Renal cortical epithelial cell (primary cell): ENCODE measurements at regions not wholly inside any gene's neighbourhood (a gene's known extent, or its start where the extent isn't known, plus 50 kb on each side); places are given as distances from the start of the nearest gene placed in this dataset.

Experiments used
- DNase-seq: peaks from one replicate; pipeline ENCODE4 v3.0.0-alpha.2; 2011; ENCODE audit warnings: low read depth

DNA sequence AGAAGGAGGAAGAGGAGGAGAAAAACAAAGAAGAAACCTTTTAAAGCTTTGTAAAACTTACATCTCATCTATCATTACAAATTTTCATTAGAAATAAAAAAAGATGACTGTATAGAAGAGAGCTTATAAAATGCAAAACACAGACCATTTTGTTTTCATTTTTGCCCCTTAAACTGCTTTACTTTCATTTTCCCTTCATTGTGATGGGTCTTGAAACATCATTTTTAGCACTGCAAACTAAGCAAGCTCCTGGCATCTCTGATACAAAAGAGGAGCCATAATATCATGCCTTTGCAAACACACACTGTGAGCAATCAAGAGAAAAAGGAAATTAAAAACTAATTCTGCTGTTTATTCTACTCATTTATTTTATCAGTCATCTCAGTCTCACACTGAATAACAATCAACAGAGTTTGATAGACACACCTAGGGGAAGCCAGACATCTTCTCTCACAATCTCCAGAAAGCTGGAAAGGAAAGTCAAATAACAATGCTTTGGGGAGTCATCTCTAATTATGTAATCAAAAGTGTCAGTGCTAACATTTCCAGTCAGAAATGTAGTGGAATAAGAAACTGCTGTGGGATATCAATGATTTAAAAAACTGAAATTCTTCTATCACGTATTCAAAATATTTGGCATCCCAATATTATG lies 467.7 kb upstream of the FAT3 start:
- DNase-seq = no peak

DNA sequence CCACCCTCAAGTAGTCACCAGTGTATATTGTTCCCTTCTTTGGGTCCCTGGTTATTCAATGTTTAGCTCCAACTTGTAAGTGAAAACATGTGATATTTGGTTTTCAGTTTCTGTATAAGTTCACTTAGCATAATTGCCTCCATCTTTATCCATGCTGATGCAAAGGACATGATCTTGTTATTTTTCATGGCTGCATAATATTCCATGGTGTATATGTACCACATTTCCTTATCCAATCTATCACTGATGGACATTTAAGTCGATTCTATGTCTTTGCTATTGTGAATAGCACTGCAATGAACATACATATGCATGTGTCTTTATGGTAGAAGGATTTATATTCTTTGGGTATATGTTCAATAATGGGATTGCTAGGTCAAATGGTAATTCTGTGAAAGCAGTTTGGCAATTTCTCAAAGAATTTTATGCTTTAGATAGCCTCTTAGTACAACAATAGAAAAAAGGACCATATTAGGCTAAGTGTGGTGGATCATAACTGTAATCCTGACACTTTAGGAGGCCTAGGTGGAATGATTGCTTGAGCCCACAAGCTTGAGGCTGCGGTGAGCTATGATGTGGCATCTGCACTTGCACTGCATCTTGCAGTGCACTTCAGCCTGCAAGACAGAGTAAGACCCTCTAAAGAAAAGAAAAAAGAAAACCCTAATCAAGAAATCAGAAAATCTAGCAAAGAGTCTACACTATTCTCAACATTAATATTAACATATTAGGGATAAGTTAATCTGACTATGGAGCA lies 468.5 kb upstream of the FAT3 start:
- no peak for DNase-seq

DNA sequence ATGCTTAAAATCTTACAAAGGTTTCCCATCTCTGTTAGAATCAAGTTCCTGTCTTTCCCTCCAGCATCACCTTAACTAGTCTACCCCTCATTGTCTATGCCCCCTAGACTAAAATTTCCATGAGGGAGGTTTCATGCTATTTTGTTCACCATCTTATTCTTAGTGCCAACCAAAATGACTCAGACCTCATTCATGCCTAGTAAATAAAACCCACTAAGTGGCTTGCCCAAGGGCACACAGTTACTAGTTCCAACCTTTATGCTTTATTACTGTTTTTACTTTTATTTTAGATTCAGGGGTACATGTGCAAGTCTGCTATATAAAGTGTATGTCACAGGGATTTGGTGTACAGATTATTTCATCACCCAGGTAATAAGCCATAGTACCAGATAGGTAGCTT lies 469.1 kb upstream of the FAT3 start:
- DNase-seq = peak; percentile 40

DNA sequence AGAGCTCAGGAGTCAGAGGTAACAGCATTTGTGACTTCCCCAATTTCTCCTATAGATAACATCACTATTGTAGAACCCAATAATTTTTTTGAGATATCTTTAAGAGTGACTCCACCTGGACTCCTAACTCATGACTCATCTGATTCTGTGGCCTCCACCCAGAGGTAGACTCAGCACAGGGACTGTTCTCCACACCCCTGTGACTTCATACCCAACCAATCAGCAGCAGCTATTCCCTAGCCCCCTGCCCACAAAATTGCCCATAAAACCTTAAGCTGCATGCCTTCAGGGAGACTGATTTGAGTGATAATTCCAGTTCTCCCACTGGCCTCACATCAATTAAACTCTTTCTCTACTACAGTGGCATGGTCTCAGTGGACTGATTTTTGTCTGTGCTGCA lies 475.4 kb upstream of the FAT3 start:
- peak; percentile 22 for DNase-seq

DNA sequence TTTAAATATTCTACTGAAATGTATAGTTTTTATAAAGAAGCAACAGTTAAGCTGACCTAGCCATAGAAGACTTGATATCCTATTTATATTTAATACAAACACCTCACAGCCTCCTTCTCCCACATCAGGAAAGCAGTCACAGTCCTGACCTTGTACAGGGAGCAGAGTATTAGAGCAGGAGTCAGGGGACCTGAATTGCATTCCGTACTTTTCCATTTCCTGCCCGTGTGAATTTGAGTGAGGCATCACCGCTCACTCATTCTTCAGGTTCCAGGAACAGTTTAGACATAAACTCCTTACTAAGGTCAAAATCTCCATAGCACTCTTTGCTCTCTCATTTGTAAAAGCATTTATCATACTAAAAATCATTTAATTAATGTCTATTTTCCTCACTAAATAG lies 482.5 kb upstream of the FAT3 start:
- DNase-seq = peak; percentile 84

DNA sequence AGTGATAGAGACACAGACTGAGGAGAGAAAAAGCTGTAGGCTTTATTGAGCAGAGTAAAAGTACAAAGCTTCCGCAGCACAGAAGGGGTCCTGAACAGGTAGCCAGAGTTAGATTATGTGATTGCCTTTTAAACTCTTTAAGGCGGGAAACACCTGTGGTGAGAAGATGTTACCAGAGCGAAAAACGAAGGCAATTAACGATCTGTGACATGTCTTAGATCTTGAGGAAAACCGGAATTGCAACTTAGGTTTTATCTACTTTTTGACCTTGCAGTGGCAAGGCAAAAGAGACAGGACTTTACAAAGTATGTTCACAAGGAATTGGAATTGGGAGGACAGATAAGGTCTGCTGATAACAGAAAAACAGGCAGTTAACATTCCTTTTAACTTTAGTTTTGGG lies 493.6 kb upstream of the FAT3 start:
- no peak for DNase-seq

DNA sequence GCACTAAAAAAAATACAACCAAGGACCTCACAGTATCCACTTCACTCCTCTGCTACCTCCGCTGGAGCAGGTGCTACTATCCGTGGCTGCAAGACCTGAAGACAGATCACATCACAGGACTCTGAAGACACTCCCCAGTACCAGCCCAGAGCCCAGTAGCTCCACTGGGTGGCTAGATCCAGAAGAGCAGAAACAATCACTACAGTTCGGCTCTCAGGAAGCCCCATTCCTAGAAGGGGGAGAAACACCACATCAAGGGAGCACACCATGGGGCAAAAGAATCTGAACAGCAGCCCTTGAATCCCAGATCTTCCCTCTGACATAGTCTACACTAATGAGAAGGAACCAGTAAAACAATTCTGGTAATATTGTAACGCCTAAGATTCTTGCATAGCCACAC lies 494.0 kb upstream of the FAT3 start:
- no peak for DNase-seq

DNA sequence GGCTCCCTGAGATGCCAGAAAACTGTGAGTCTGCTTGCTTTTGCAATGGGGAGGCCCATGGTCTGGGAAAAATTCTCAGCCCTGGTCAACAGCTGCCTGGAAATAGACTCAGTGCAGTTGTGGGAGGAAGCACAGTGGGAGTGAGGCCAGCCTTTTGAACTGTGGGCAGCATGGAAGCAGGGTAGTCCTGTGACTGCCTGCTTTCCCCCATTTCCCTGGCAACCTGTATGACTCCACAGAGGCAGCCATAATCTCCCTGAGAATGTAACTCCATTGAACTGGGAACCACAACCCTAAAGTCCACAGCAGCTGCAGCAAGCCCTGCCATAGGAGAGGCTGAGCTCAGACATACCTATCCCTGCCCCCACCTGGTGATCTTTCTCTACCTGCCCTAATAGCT lies 494.6 kb upstream of the FAT3 start:
- DNase-seq = peak; percentile 18

DNA sequence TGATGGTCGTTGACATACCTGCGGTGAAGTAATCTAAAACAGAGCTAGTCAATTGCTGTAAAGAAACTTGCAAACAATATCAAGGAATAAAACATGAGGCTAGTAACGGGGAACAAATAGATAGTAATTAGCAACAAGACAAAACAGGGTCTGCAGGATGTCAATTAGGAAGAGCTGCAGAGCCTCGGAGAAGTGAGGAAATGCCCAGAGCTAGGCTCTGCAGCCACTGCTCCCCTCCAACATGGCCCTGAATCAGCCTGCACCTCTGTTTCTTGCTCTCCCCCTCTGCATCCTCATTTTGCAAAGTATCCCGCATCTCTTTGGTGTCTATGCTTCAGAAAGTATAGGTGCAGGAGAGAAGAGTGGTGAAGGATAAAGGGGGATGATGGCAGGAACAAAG lies 507.4 kb upstream of the FAT3 start:
- no peak for DNase-seq

DNA sequence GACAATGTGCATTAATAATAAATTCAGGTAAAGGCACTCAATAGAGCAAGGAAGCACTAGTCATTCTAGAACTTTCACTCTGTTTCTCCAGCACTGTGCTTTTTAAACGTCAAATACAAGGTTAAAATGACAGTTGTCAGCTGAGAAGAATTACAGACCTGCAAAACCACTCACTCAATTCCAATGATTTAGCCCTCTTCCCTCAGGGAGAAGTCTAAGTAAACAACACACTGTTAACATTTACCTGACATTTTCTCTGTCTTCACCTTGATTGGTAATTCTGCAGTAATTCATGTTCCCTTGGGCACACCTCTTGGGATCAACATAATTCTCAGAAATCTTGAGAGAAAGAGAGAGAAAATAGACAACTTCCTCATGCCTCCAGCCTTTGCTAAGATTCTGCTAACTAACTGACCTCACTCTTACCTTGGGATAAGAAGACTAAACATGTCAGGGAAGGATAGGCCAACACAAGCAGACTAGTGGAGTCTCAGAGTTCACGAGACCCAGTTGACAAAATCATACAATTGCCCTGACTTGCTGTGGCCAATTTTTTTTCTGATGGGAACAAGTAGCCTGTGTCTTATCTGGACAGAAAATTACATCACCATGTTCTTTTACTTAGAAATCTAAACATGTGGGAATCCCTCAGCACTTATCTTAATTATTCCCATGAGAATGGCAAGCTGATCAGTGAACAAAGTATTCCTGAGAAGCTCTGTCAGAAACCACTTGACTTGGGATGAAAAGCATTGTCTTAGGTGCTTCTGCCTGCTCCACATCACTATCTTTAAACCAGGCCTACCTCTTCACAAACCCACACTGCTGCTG lies 516.8 kb upstream of the FAT3 start:
- peak; percentile 46 for DNase-seq

DNA sequence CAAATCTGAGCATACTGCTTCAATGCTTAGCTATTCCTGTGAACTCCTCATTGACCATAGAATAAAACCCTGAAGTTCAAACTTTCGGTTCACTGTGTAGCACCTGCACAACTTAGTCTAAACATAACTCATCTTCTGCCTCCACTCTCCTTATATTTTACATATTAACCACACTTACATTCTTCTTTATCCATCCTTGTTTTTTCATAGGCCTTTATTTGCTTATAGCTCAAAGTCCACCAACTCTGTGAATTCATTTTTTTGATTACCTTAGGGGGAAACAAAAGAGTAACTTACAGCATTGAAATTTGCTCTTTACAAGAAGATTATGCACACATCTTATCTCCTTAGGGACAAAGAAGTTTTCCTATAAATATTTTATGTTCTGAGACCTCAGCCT lies 521.6 kb upstream of the FAT3 start:
- DNase-seq = no peak

DNA sequence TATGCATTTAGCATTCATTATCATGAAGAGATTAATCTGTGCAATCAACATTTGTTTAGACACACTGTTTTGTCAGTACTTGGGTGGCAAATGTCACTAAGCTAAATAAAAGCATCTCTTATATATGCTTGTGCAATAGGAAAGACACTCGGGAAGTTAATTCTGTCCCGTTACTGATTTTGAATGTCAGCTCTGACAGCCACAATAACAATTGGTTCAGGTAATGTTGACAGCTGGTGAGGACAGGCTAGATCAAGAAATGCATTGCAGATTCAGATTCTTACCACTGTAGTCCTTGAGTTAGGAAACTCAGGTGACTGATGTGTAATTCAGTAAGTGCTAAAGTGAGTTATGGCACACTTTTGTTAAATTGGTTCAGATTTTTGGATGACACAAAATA lies 523.8 kb upstream of the FAT3 start:
- DNase-seq = no peak

DNA sequence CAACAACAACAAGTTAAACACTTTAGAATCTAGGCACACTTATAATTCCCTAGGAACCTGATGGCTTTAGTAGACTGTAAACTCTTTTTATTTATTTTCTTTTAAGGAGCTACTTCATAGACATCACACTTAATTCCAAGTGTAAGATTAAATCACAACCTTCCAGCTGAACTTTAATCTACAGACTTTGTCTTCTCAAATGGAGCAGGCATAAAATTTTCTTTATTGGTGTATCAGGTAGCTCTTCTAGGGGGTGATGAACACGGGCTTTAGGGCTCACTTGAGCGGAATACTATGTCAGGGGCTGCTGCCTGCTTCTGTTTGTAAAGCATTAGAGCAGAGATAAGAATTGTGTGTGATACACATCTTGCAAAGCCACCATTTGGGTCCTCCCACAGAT lies 525.8 kb upstream of the FAT3 start:
- no peak for DNase-seq

DNA sequence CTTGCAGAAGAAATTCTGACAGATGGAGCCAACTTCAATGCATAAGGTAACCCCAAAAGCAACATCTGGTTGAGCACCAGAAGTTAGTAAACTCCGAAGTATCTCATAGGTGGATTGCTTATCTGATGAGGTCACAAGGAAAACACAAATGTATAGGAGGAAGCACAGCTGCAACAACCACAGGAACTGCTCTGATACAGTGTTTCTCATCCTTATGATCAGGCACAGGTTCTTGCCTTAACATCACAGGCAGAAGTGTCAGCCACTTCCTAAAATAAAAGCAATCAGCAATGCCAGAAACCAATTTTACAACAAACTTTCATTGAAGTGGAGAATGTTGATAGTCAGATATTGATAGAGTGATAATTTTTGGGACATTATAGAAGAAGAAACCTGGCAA lies 530.3 kb upstream of the FAT3 start:
- DNase-seq = no peak

DNA sequence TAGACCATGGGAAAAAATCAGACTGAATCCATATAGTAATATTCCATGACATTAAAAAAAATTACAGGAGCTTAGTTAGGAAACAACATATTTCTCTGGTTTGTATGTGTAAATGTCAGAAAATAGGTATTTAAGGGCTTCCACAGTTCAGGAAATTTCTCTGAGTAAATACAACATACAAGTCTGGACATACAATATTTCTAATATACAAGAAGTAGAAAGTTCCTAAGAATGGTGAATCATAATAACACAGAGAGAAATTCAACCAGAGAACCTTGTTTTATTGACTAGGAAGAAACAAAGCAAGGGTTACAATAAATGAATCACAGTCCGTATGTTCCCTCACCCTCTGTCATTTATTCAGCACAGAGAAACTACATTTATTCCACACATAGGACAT lies 532.7 kb upstream of the FAT3 start:
- DNase-seq = no peak

DNA sequence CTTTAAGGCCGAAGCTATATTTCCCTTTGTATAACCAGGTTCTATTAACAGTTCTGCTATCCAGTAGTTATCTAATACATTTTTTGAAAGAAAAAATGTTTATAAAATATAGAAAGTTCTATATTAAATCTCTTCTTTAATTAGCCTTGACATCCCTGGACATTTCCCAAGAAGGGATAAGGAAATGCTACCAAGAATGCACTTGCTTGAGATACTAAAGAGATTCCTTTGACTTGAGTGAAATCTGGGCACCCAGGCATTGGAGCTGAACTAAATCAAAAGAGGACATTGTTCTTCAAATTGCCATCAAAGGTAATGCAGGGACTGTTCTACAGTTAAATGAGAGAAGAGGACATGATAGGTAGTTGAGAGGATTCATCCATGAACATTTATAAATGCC lies 535.9 kb upstream of the FAT3 start:
- DNase-seq = no peak

DNA sequence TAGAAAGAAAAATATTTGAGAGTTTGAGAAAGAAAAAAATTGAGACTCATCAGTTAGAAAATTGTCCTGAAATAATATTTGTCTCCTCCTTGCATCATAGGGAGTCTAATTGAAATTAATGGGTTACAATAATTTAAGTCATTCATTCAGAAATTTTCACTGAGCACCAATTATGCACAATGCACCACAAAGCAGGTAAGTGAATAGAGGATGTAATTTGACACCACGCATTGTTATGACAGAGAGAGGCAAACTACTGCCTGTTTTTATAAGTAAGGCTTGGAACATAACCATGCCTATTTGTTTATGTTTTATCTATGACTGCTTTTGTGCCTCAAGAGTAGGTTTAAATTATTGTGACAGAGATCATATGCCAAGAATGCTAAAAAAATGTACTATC lies 537.9 kb upstream of the FAT3 start:
- DNase-seq = peak; percentile 6

DNA sequence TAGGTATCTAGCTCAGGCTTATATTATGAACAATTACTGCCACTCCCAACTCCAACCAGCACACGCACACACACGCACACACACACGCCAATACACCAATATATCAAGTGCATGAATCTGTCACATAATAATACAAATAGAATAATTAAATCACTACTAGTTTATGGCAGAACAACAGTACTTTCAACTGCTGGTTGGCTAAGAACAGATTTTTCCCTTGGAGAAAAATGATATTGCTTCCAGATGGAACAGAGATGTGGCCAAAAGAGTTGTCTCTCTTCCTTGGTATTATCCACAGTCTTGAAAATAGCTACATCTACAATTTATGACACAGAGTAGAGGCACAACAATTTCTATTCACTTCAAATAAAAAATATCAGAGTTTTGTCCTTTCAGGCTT lies 538.3 kb upstream of the FAT3 start:
- DNase-seq = no peak

DNA sequence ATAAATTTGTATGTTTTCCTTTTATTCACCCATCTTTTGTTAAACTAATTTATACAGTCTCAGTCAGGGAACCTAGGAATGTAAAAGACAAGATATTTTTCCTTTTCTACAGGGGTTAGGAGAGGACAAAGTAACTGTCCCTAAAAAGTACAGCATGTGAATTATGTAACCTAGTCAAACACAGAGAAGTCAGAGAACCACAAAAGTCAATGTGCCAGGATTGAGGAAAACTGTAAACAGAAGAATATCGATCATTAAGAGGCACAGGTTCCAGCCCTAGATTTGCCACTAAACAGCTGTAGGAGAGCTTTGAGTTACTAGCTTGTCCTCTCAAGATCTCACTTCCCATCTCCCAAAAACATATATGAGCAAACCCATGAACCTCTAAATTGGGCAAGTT lies 550.9 kb upstream of the FAT3 start:
- DNase-seq = no peak

DNA sequence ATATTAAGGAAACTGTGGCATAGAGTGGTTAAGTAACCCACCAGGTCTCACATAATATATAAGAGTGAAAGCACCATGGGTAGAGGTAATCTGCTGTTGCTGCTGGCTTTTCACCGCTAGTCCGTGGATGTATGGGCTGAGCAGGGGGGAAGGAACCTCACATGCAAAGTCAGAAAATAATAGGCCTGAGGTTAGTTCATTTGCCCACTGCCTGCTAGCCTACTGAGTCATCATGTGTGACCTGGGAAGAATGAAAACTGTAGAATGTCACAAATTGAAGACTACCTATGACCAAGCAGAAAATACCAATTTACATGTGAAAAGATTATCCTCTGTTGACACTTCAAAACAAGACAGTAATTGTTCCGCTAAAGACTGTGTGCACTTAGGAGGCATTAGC lies 560.1 kb upstream of the FAT3 start:
- peak; percentile 59 for DNase-seq

DNA sequence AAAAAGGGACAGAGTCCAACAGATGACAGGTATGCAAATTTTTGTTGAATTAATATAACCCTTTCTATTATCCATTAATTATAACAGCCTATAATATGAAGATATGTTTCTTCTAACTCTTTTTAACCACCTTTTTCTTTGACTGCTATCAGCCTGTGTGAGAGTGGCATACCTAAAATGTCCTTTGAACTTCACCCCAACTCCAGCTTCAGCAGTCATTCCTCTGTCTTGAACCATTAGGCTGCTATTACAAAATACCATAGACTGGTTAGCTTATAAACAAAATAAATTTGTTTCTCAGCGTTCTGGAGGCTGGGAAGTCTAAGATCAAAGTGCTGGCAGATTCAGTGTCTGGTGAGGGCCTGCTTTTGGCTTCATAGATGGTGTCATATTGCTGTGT lies 564.6 kb upstream of the FAT3 start:
- no peak for DNase-seq

DNA sequence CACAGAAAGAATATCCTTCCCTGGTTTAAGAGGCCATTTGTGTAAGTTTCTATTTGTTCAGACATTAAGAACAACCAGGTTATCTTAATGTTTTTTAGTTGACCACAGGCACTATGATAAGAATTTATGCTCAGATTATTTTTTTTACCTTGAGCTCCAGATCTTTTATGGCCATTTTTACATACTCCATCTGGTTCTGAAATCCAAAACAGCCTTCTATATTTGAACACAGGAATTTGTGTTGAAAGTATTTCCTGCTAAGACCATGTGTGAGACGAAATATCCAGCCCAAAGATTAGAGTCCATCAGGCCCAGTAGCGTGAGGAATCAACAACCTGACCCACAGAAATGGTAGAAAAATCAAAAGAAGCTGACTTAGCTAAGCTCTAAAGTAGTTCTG lies 569.9 kb upstream of the FAT3 start:
- no peak for DNase-seq
